Smooth muscle cell (in vitro differentiated cells): ENCODE measurements at regions not wholly inside any gene's neighbourhood (a gene's known extent, or its start where the extent isn't known, plus 50 kb on each side); places are given as distances from the start of the nearest gene placed in this dataset.

ENCODE experiments used
- DNase-seq: peaks from one replicate; lab custom pipeline; 2025; ENCODE audit not compliant: unreplicated experiment; lab: John Stamatoyannopoulos, UW
- H2AFZ ChIP-seq: fragments of 200-600 bp; sonication (generic); 2 replicates; pipeline ENCODE4 v1.6.0; 2016; ENCODE audit warnings: antibody characterized with exemption, low read depth, mild to moderate bottlenecking
- H3F3A ChIP-seq: fragments of 200-600 bp; sonication (generic); 2 replicates; pipeline ENCODE4 v1.6.0; 2017; ENCODE audit warnings: antibody characterized with exemption, low read depth
- H3K27ac ChIP-seq: fragments of 200-600 bp; sonication (generic); 2 replicates; pipeline ENCODE4 v1.5.1; 2016; ENCODE audit warnings: low read depth, mild to moderate bottlenecking
- H3K27me3 ChIP-seq: fragments of 200-600 bp; sonication (generic); 2 replicates; pipeline ENCODE4 v1.6.1; 2016; ENCODE audit warnings: low read depth, mild to moderate bottlenecking
- H3K36me3 ChIP-seq: fragments of 200-600 bp; sonication (generic); 2 replicates; pipeline ENCODE4 v1.5.1; 2016; ENCODE audit warnings: low read depth
- H3K4me1 ChIP-seq: fragments of 200-600 bp; sonication (generic); 2 replicates; pipeline ENCODE4 v1.5.1; 2016; ENCODE audit warnings: low read depth
- H3K4me2 ChIP-seq: fragments of 200-600 bp; sonication (generic); 2 replicates; pipeline ENCODE4 v1.6.0; 2016; ENCODE audit warnings: mild to moderate bottlenecking
- H3K4me3 ChIP-seq: fragments of 200-600 bp; sonication (generic); 2 replicates; pipeline ENCODE4 v1.5.1; 2016; ENCODE audit warnings: mild to moderate bottlenecking
- H3K79me2 ChIP-seq: fragments of 200-600 bp; sonication (generic); 2 replicates; pipeline ENCODE4 v1.6.0; 2016; ENCODE audit warnings: low read depth, mild to moderate bottlenecking
- H3K9ac ChIP-seq: fragments of 200-600 bp; sonication (generic); 2 replicates; pipeline ENCODE4 v1.6.0; 2016; ENCODE audit warnings: low read depth
- H3K9me3 ChIP-seq: fragments of 200-600 bp; sonication (generic); replicated peaks from 2 replicates; pipeline ENCODE4 v1.5.1; 2016; ENCODE audit warnings: low read depth
- H4K20me1 ChIP-seq: fragments of 200-600 bp; sonication (generic); 2 replicates; pipeline ENCODE4 v1.6.0; 2016; ENCODE audit warnings: low read depth
- WGBS: methylation state at CpG from one replicate; pipeline ENCODE4 v1.1.7; 2016; ENCODE audit warnings: low lambda C conversion rate; 5-methylcytosine and 5-hydroxymethylcytosine counted together
- TF ChIP-seq, protein P1 (sequence below): fragments of 200-600 bp; sonication (generic); IDR thresholded peaks from 2 replicates; pipeline ENCODE4 v1.5.1; 2017; ENCODE audit warnings: borderline replicate concordance, mild to moderate bottlenecking, antibody characterized with exemption; ENCODE audit not compliant: insufficient read depth, poor library complexity, severe bottlenecking

DNA sequence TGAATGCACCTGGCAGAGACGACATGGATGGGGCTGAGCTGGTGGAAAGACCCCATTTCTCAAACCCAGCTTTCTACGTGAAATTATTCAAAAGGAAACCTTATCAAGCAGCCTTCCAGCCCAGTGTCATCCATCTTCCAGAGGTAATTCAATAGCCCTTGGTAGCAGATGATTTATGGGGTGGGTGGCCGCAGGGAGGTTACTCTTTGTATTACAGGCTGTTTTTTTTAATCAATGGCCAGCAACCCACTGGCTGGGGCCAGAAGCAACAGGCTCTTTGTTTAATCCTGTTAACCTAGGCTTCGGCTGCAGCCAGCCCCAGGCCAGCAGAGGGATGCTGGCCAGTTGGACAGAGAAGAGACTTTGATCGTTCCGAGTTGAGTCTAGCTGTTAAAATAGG is 139.8 kb upstream of the SRRM4 start:
- Histone ChIP-seq H3K79me2 (no peaks in the 10 kb centered on the region), H3K27ac (no peak overlapping the region), H3K9me3 (no peaks in the 10 kb centered on the region), H3K4me1 (no peaks in the 10 kb centered on the region), H2AFZ (no peak overlapping the region), H3K4me2 (no peak overlapping the region), H3K9ac (no peak overlapping the region), H3K4me3 (no peak overlapping the region), H3K36me3 (no peaks in the 10 kb centered on the region), H4K20me1 (no peaks in the 10 kb centered on the region), H3F3A (no peaks in the 10 kb centered on the region), H3K27me3 (no peaks in the 10 kb centered on the region)
- DNase-seq, result no peak
- TF ChIP-seq, protein P1, sequence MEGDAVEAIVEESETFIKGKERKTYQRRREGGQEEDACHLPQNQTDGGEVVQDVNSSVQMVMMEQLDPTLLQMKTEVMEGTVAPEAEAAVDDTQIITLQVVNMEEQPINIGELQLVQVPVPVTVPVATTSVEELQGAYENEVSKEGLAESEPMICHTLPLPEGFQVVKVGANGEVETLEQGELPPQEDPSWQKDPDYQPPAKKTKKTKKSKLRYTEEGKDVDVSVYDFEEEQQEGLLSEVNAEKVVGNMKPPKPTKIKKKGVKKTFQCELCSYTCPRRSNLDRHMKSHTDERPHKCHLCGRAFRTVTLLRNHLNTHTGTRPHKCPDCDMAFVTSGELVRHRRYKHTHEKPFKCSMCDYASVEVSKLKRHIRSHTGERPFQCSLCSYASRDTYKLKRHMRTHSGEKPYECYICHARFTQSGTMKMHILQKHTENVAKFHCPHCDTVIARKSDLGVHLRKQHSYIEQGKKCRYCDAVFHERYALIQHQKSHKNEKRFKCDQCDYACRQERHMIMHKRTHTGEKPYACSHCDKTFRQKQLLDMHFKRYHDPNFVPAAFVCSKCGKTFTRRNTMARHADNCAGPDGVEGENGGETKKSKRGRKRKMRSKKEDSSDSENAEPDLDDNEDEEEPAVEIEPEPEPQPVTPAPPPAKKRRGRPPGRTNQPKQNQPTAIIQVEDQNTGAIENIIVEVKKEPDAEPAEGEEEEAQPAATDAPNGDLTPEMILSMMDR, result no peak
- 78% methylated on average over 6 of the region's 6 CpGs for WGBS

DNA sequence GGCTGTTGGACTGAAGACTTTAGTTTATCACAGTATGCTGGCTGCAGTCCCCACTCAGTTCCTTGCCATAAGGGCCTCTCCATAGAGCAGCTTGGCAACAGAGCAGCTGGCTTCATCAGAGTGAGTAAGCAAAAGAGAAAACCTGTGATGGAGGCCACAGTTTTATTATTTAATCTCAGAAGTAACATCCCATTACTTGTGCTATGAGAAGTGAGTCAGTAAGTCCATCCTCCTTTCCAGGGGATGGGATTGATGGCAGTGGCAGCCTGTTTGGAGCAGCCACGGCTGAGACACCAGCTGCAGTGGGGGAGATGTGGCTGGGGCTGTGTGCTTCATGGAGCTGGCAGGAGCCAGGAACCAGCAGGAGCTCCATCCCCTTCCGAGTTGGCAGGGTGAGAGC is 138.5 kb upstream of the SRRM4 start:
- Histone ChIP-seq H3K9ac (no peak overlapping the region), H3K27me3 (no peaks in the 10 kb centered on the region), H3K79me2 (no peaks in the 10 kb centered on the region), H4K20me1 (no peaks in the 10 kb centered on the region), H3K36me3 (no peaks in the 10 kb centered on the region), H2AFZ (no peak overlapping the region), H3K4me3 (no peak overlapping the region), H3K4me1 (no peaks in the 10 kb centered on the region), H3K27ac (no peak overlapping the region), H3K4me2 (no peak overlapping the region), H3K9me3 (no peaks in the 10 kb centered on the region), H3F3A (no peaks in the 10 kb centered on the region)
- WGBS, result 74% methylated on average over 2 of the region's 2 CpGs
- DNase-seq, result no peak
- TF ChIP-seq, protein P1, result no peak

DNA sequence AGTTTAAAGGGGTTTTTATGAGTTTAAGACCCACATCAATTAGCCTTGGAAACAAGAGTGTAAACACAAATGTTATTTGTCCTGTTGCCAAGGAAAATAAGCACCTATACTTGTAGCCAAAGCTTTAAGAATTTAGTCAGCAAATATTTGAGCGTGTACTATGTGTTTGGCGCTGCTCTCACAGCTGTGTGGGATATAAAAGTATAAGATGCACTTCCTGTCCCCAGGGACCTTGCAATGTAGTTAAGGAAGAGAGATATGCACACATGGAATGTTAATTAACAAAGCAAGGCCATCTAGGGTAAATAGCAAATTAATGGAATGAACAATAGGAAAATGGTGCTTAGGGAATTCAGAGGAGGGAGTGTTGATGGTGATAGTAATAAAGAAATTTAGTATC is 134.9 kb upstream of the SRRM4 start:
- Histone ChIP-seq H3K36me3 (no peaks in the 10 kb centered on the region), H3K4me1 (no peaks in the 10 kb centered on the region), H3K4me3 (no peak overlapping the region), H3K9ac (no peak overlapping the region), H3K27me3 (no peaks in the 10 kb centered on the region), H3K79me2 (no peaks in the 10 kb centered on the region), H4K20me1 (no peaks in the 10 kb centered on the region), H3K27ac (no peak overlapping the region), H2AFZ (no peak overlapping the region), H3F3A (no peaks in the 10 kb centered on the region), H3K4me2 (no peak overlapping the region), H3K9me3 (no peaks in the 10 kb centered on the region)
- 75% methylated on average over 2 of the region's 2 CpGs for WGBS
- TF ChIP-seq, protein P1, result no peak
- no peak for DNase-seq

DNA sequence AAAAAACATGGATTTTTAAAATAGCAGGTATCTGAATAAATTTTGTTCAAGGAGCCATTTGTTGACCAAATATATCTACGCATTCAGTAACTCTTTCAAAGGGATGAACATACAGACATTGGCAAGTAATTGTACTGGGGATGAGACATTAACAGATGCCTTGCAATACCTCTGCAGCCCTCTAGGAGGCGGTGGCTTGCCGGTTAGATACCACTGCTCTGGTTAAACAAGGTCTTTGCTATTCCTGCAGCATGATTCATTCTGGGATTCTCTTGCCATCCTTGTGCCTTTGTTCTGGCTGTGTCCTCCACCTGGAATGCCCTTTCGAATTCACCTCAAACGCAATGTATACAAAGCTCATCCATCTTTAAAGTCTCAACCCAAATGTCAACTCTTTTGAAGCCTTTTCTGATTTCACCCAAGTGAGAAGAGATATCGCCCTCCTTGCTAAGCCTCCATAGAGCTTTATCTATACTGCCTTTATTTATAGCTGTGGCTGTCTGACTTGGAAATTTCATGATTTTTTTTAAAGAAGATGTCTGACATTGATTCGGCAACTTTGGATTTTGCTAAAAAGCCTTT is 131.0 kb upstream of the SRRM4 start:
- no peaks in the 10 kb centered on the region for H3K9me3 ChIP-seq
- no peak overlapping the region for H3K9ac ChIP-seq
- H3K4me1 ChIP-seq, result no peaks in the 10 kb centered on the region
- no peaks in the 10 kb centered on the region for H3K36me3 ChIP-seq
- TF ChIP-seq, protein P1, result peak; percentile 51
- no peak overlapping the region for H3K27ac ChIP-seq
- no peaks in the 10 kb centered on the region for H3F3A ChIP-seq
- H3K4me2 ChIP-seq, result no peak overlapping the region
- H4K20me1 ChIP-seq, result no peaks in the 10 kb centered on the region
- no peaks in the 10 kb centered on the region for H3K79me2 ChIP-seq
- WGBS, result 37% methylated on average over 7 of the region's 7 CpGs
- no peak overlapping the region for H3K4me3 ChIP-seq
- H3K27me3 ChIP-seq, result no peaks in the 10 kb centered on the region
- no peak for DNase-seq
- H2AFZ ChIP-seq, result no peak overlapping the region
